Loucy (cell line): ENCODE measurements at regions not wholly inside any gene's neighbourhood (a gene's known extent, or its start where the extent isn't known, plus 50 kb on each side); places are given as distances from the start of the nearest gene placed in this dataset.

Experiments used
- CTCF ChIP-seq: fragments of 200-600 bp; sonication (generic); conservative IDR thresholded peaks from 2 replicates; pipeline ENCODE4 v1.5.1; 2014; ENCODE audit warnings: mild to moderate bottlenecking, antibody characterized with exemption, low read length
- EZH2phosphoT487 ChIP-seq: fragments of 200-600 bp; IDR thresholded peaks from 2 replicates; pipeline ENCODE4 v1.6.1; 2018; ENCODE audit warnings: antibody characterized with exemption, mild to moderate bottlenecking, moderate library complexity, borderline replicate concordance

- TF ChIP-seq CTCF: no peak
- no peak for TF ChIP-seq EZH2phosphoT487
Measured at GRCh38 chr11:27965559-27965958, 142.4 kb downstream of the KIF18A start.
